ENCODE measurements at regions not wholly inside any gene's neighbourhood (a gene's known extent, or its start where the extent isn't known, plus 50 kb on each side); places are given as distances from the start of the nearest gene placed in this dataset.

DNA sequence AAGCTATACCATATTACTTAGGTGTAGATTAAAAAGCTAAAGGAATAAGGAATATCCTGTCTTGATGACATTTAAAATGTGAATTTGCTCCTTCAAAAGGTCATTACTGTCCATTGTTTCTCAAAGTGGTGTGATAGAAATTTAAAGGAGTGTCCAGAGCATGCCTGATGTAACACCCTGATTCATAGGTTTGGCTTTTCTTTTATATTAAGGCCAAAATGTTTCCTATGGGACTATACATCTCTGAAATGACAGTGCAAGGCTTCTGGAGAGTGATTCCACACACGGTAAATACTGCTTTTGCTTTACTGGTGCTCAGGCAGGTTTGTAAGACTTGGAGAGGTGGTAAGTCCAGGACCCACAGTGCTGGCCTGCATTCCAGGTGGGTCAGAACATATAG, 289.9 kb downstream of the RFC3 start:
- ATAC-seq: no peak
- TF ChIP-seq ZNF70 (CRISPR knock-in tag; IDR thresholded peaks at IDR 0.05): no peak
- no peak for TF ChIP-seq SNAI2 (CRISPR knock-in tag; IDR thresholded peaks at IDR 0.05)
- TF ChIP-seq GLIS3 (CRISPR knock-in tag; IDR thresholded peaks at IDR 0.05): no peak
- TF ChIP-seq ZNF565 (CRISPR knock-in tag; conservative IDR thresholded peaks at IDR 0.05; ENCODE audit: low read depth): no peak
- no peak for TF ChIP-seq CSDC2 (CRISPR knock-in tag; IDR thresholded peaks at IDR 0.05)
- no peak for TF ChIP-seq TCF4 (CRISPR knock-in tag; IDR thresholded peaks at IDR 0.05; ENCODE audit: borderline replicate concordance)
- TF ChIP-seq RARB (CRISPR knock-in tag; IDR thresholded peaks at IDR 0.05): no peak
- TF ChIP-seq TOX (CRISPR knock-in tag; IDR thresholded peaks at IDR 0.05; ENCODE audit: borderline replicate concordance): no peak
- no peak for TF ChIP-seq CSRNP3 (CRISPR knock-in tag; IDR thresholded peaks at IDR 0.05)
- no peak for TF ChIP-seq PPARA (CRISPR knock-in tag; IDR thresholded peaks at IDR 0.05; ENCODE audit: borderline replicate concordance)
- TF ChIP-seq ARNTL (CRISPR knock-in tag; IDR thresholded peaks at IDR 0.05; ENCODE audit: borderline replicate concordance, low read depth): no peak
- TF ChIP-seq PATZ1 (CRISPR knock-in tag; IDR thresholded peaks at IDR 0.05; ENCODE audit: borderline replicate concordance): no peak
- no peak for TF ChIP-seq BACH2 (CRISPR knock-in tag; IDR thresholded peaks at IDR 0.05; ENCODE audit: borderline replicate concordance)
- TF ChIP-seq ZNF8 (CRISPR knock-in tag; IDR thresholded peaks at IDR 0.05): no peak

GRCh38 chr13:34108410-34108809, 290.5 kb downstream of the RFC3 start:
- TF ChIP-seq ZNF8 (CRISPR knock-in tag; IDR thresholded peaks at IDR 0.05) (no peak), PPARA (CRISPR knock-in tag; IDR thresholded peaks at IDR 0.05; ENCODE audit: borderline replicate concordance) (no peak), TSHZ2 (CRISPR knock-in tag; IDR thresholded peaks at IDR 0.05) (no peak), ARNTL (CRISPR knock-in tag; IDR thresholded peaks at IDR 0.05; ENCODE audit: borderline replicate concordance, low read depth) (no peak), ISL1 (CRISPR knock-in tag; IDR thresholded peaks at IDR 0.05) (no peak), BACH2 (CRISPR knock-in tag; IDR thresholded peaks at IDR 0.05; ENCODE audit: borderline replicate concordance) (no peak)
- ATAC-seq: no peak

GRCh38 chr13:34114581-34114980, 296.6 kb downstream of the RFC3 start:
- TF ChIP-seq TCF4 (CRISPR knock-in tag; IDR thresholded peaks at IDR 0.05; ENCODE audit: borderline replicate concordance) (no peak), SNAI2 (CRISPR knock-in tag; IDR thresholded peaks at IDR 0.05) (no peak), ZFP3 (CRISPR knock-in tag; IDR thresholded peaks at IDR 0.05) (no peak), GLIS3 (CRISPR knock-in tag; IDR thresholded peaks at IDR 0.05) (no peak), ISL1 (CRISPR knock-in tag; IDR thresholded peaks at IDR 0.05) (no peak), CSRNP3 (CRISPR knock-in tag; IDR thresholded peaks at IDR 0.05) (no peak), ZC3H10 (CRISPR knock-in tag; IDR thresholded peaks at IDR 0.05) (no peak), ESRRG (CRISPR knock-in tag; IDR thresholded peaks at IDR 0.05) (no peak), ZNF565 (CRISPR knock-in tag; conservative IDR thresholded peaks at IDR 0.05; ENCODE audit: low read depth) (no peak), TOX (CRISPR knock-in tag; IDR thresholded peaks at IDR 0.05; ENCODE audit: borderline replicate concordance) (no peak), CSDC2 (CRISPR knock-in tag; IDR thresholded peaks at IDR 0.05) (no peak), ZNF8 (CRISPR knock-in tag; IDR thresholded peaks at IDR 0.05) (no peak), BACH2 (CRISPR knock-in tag; IDR thresholded peaks at IDR 0.05; ENCODE audit: borderline replicate concordance) (no peak)
- no peak for ATAC-seq

DNA sequence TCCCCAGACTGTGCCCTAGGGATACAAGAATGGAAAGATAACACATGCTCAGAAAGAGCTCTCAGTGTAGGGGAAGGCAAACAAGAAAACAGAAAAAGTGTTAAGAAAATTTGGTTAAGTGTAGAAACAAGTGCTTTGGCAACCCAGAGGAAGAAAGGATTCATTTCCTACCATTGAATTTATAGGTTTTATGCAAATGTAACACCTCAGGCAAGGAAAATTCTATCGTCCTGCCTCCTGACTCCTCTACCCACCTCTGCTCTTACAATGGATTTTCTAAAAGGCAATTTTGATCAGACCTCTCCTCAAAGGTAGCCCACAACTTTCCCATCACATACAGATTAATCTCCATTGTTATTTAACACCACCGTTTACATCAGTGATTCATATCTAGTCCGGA, 298.7 kb downstream of the RFC3 start:
- ATAC-seq: no peak
- TF ChIP-seq ZC3H10 (CRISPR knock-in tag; IDR thresholded peaks at IDR 0.05): no peak
- TF ChIP-seq OSR1 (CRISPR knock-in tag; IDR thresholded peaks at IDR 0.05): no peak
- no peak for TF ChIP-seq ESRRG (CRISPR knock-in tag; IDR thresholded peaks at IDR 0.05)
- TF ChIP-seq ZNF565 (CRISPR knock-in tag; conservative IDR thresholded peaks at IDR 0.05; ENCODE audit: low read depth): no peak
- no peak for TF ChIP-seq ZFP30 (CRISPR knock-in tag; IDR thresholded peaks at IDR 0.05)
- no peak for TF ChIP-seq ISL1 (CRISPR knock-in tag; IDR thresholded peaks at IDR 0.05)
- TF ChIP-seq BACH2 (CRISPR knock-in tag; IDR thresholded peaks at IDR 0.05; ENCODE audit: borderline replicate concordance): no peak
- TF ChIP-seq PPARA (CRISPR knock-in tag; IDR thresholded peaks at IDR 0.05; ENCODE audit: borderline replicate concordance): no peak
- TF ChIP-seq, protein P1, sequence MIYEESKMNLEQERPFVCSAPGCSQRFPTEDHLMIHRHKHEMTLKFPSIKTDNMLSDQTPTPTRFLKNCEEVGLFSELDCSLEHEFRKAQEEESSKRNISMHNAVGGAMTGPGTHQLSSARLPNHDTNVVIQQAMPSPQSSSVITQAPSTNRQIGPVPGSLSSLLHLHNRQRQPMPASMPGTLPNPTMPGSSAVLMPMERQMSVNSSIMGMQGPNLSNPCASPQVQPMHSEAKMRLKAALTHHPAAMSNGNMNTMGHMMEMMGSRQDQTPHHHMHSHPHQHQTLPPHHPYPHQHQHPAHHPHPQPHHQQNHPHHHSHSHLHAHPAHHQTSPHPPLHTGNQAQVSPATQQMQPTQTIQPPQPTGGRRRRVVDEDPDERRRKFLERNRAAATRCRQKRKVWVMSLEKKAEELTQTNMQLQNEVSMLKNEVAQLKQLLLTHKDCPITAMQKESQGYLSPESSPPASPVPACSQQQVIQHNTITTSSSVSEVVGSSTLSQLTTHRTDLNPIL (CRISPR knock-in tag; IDR thresholded peaks at IDR 0.05; ENCODE audit: low read depth): no peak
- no peak for TF ChIP-seq ZNF8 (CRISPR knock-in tag; IDR thresholded peaks at IDR 0.05)
- TF ChIP-seq CSRNP3 (CRISPR knock-in tag; IDR thresholded peaks at IDR 0.05): no peak
- no peak for TF ChIP-seq TCF4 (CRISPR knock-in tag; IDR thresholded peaks at IDR 0.05; ENCODE audit: borderline replicate concordance)
- no peak for TF ChIP-seq PATZ1 (CRISPR knock-in tag; IDR thresholded peaks at IDR 0.05; ENCODE audit: borderline replicate concordance)

Measured in SK-N-SH treated with all-trans-retinoic acid at 6 μM for 48 hours (cell line).